OCI-LY7 (cell line): ENCODE measurements at regions not wholly inside any gene's neighbourhood (a gene's known extent, or its start where the extent isn't known, plus 50 kb on each side); places are given as distances from the start of the nearest gene placed in this dataset.

Source experiments
- BruUV-seq: library from RNA; stranded (reverse); fragments of 400-500 nt; replicated peaks from 2 replicates; lab custom pipeline; 2021; lab: Mats Ljungman, UMichigan
- CTCF ChIA-PET: fragments of 300-600 bp; sonication (Branson Sonifier 250); formaldehyde crosslinking; loops from one replicate; lab custom pipeline; 2022; ENCODE audit warnings: antibody characterized with exemption; ENCODE audit not compliant: unreplicated experiment; lab: Charles Lee
- POLR2A ChIA-PET: fragments of 300-600 bp; sonication (Branson Sonifier 250); formaldehyde crosslinking; loops from one replicate; lab custom pipeline; 2022; ENCODE audit warnings: antibody characterized with exemption; lab: Charles Lee
- DNase-seq: peaks from one replicate; pipeline ENCODE4 v3.0.0-alpha.2; 2015; ENCODE audit warnings: low spot score
- H2AFZ ChIP-seq: fragments of 200-600 bp; sonication (generic), shearing (Covaris generic); 2 replicates; pipeline ENCODE4 v1.6.1; 2014; ENCODE audit warnings: mild to moderate bottlenecking, antibody characterized with exemption, low read length, moderate library complexity
- H3K27ac ChIP-seq: fragments of 200-600 bp; sonication (generic); 2 replicates; pipeline ENCODE4 v1.5.1; 2014; ENCODE audit warnings: mixed run types, low read depth, mild to moderate bottlenecking, moderate library complexity, low read length, inconsistent platforms; ENCODE audit not compliant: poor library complexity, severe bottlenecking
- H3K36me3 ChIP-seq: fragments of 200-600 bp; sonication (generic); 2 replicates; pipeline ENCODE4 v1.6.1; 2014; ENCODE audit warnings: mild to moderate bottlenecking, antibody characterized with exemption, low read length, moderate library complexity, mixed read lengths; ENCODE audit not compliant: insufficient read depth
- H3K4me1 ChIP-seq: fragments of 200-600 bp; sonication (generic); 2 replicates; pipeline ENCODE4 v1.5.1; 2014; ENCODE audit warnings: mild to moderate bottlenecking, low read length; ENCODE audit not compliant: insufficient read depth, poor library complexity, severe bottlenecking
- H3K4me2 ChIP-seq: fragments of 200-600 bp; sonication (generic); 2 replicates; pipeline ENCODE4 v1.6.1; 2014; ENCODE audit warnings: mild to moderate bottlenecking, low read length
- H3K4me3 ChIP-seq: fragments of 200-600 bp; sonication (generic); 2 replicates; pipeline ENCODE4 v1.5.1; 2014; ENCODE audit warnings: mild to moderate bottlenecking, low read depth, low read length; ENCODE audit not compliant: poor library complexity, severe bottlenecking
- H3K79me2 ChIP-seq: fragments of 200-600 bp; sonication (generic); 2 replicates; pipeline ENCODE4 v1.6.1; 2016; ENCODE audit warnings: low read depth, mild to moderate bottlenecking, low read length, moderate library complexity, mixed read lengths; ENCODE audit not compliant: insufficient read depth
- H3K9me2 ChIP-seq: fragments of 200-600 bp; sonication (generic); 2 replicates; pipeline ENCODE4 v1.6.1; 2016; ENCODE audit warnings: mild to moderate bottlenecking, low read length, mixed read lengths; ENCODE audit not compliant: insufficient read depth
- H3K9me3 ChIP-seq: fragments of 200-600 bp; sonication (generic); 2 replicates; pipeline ENCODE4 v1.6.1; 2014; ENCODE audit warnings: mild to moderate bottlenecking, mixed run types, low read length, mixed read lengths
- H4K20me1 ChIP-seq: fragments of 200-600 bp; sonication (generic); 2 replicates; pipeline ENCODE4 v1.6.1; 2014; ENCODE audit warnings: mild to moderate bottlenecking, antibody characterized with exemption, low read length, moderate library complexity, mixed read lengths; ENCODE audit not compliant: insufficient read depth
- EZH2phosphoT487 ChIP-seq: fragments of 200-600 bp; sonication (generic); IDR thresholded peaks from 2 replicates; pipeline ENCODE4 v1.6.1; 2018; ENCODE audit warnings: low read depth, borderline replicate concordance, mild to moderate bottlenecking, mixed run types, antibody characterized with exemption, low read length, moderate library complexity, mixed read lengths
- intact Hi-C: fragments of 100-400 bp; cut with micrococcal nuclease; formaldehyde crosslinking; loops from one replicate; pipeline ENCODE4 v1.10.0; 2022; ENCODE audit not compliant: unreplicated experiment
- TF ChIP-seq, protein P1 (sequence below): fragments of 200-600 bp; sonication (generic); conservative IDR thresholded peaks from 2 replicates; pipeline ENCODE4 v1.5.1; 2014; ENCODE audit warnings: mild to moderate bottlenecking, antibody characterized with exemption, low read length, moderate library complexity, mixed read lengths

- BruUV-seq = no TSS peak
- Histone ChIP-seq H3K79me2 (no peaks in the 10 kb centered on the region), H3K4me1 (no peaks in the 10 kb centered on the region), H2AFZ (no peak overlapping the region), H3K4me2 (no peak overlapping the region), H4K20me1 (no peaks in the 10 kb centered on the region), H3K9me2 (no peaks in the 10 kb centered on the region), H3K36me3 (no peaks in the 10 kb centered on the region), H3K27ac (no peak overlapping the region), H3K9me3 (no peaks in the 10 kb centered on the region), H3K4me3 (no peak overlapping the region)
- TF ChIP-seq EZH2phosphoT487 = no peak
- CTCF ChIA-PET = no interaction called here
- POLR2A ChIA-PET = no interaction called here
- DNase-seq = no peak
- intact Hi-C loops = no loop called here
Measured at GRCh38 chr4:79831119-79831528, 241.9 kb downstream of the ANTXR2 start.

DNA sequence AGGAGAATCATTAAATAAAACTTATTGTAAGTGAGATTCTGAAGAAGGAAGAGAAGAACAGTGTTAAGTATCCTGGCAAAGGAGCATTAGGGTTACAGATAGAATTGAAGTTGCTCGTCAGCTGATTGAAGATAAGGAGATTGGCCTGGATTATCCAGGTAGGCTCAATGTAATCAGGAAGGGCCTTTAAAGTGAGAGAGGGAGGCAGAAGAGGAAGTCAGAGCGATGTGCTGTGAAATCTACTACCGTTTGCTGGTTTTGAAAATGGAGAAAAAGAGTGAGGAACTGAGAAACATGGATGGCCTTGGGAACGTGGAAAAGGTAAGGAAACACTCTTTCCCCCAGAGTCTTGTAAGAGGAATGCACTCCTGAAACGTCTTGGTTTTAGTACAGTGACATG lies 245.7 kb downstream of the ANTXR2 start:
- H4K20me1 ChIP-seq = no peaks in the 10 kb centered on the region
- no peaks in the 10 kb centered on the region for H3K36me3 ChIP-seq
- H3K4me3 ChIP-seq = no peak overlapping the region
- CTCF ChIA-PET = no interaction called here
- H3K79me2 ChIP-seq = no peaks in the 10 kb centered on the region
- H3K9me2 ChIP-seq = no peaks in the 10 kb centered on the region
- intact Hi-C loops = no loop called here
- POLR2A ChIA-PET = no interaction called here
- TF ChIP-seq, protein P1, sequence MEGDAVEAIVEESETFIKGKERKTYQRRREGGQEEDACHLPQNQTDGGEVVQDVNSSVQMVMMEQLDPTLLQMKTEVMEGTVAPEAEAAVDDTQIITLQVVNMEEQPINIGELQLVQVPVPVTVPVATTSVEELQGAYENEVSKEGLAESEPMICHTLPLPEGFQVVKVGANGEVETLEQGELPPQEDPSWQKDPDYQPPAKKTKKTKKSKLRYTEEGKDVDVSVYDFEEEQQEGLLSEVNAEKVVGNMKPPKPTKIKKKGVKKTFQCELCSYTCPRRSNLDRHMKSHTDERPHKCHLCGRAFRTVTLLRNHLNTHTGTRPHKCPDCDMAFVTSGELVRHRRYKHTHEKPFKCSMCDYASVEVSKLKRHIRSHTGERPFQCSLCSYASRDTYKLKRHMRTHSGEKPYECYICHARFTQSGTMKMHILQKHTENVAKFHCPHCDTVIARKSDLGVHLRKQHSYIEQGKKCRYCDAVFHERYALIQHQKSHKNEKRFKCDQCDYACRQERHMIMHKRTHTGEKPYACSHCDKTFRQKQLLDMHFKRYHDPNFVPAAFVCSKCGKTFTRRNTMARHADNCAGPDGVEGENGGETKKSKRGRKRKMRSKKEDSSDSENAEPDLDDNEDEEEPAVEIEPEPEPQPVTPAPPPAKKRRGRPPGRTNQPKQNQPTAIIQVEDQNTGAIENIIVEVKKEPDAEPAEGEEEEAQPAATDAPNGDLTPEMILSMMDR = no peak
- H3K9me3 ChIP-seq = no peaks in the 10 kb centered on the region
- H3K4me2 ChIP-seq = no peak overlapping the region
- H3K4me1 ChIP-seq = no peaks in the 10 kb centered on the region
- no TSS peak for BruUV-seq
- H3K27ac ChIP-seq = no peak overlapping the region
- H2AFZ ChIP-seq = no peak overlapping the region
- no peak for DNase-seq

DNA sequence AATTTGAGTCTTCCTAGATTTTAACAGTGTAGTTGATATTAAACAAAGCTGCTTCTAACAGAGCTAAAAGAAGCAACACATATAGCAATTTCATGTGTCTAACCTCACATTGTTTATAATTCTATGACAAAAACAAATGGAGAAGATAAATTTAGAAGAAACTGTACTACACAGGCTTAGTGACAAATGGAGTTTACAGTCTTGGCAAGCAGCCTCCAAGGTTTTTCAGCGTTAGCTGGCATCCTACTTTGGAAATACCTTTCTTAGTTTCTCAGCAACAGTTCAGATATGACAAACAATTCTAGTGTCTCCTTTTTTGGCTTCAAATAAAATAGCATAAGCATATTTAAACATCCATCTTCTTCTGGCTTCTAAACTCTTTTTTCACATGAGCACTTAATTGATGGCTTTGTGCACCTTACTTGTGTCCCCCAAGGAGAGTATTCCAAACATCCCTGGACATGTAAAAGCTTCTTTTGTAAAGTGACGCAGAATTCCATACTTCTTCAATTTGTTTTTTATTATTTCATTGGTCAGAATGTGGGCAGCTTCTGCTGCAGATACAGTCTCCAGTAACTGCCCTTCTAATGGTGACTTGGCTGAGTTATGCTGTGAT lies 249.8 kb downstream of the ANTXR2 start:
- no peak overlapping the region for H3K27ac ChIP-seq
- no TSS peak for BruUV-seq

More for the DNA sequence above, 249.8 kb downstream of the ANTXR2 start:
- no peaks in the 10 kb centered on the region for H3K79me2 ChIP-seq
- DNase-seq = no peak
- no peak overlapping the region for H3K4me3 ChIP-seq
- no peaks in the 10 kb centered on the region for H3K4me1 ChIP-seq
- TF ChIP-seq, protein P1 = no peak
- no peak for TF ChIP-seq EZH2phosphoT487
- H4K20me1 ChIP-seq = no peaks in the 10 kb centered on the region
- no peaks in the 10 kb centered on the region for H3K36me3 ChIP-seq
- H3K9me3 ChIP-seq = no peaks in the 10 kb centered on the region
- ChIA-PET CTCF (no interaction called here), POLR2A (no interaction called here)
- no peak overlapping the region for H3K4me2 ChIP-seq
- intact Hi-C loops = no loop called here
- no peaks in the 10 kb centered on the region for H3K9me2 ChIP-seq
- H2AFZ ChIP-seq = no peak overlapping the region
